Left lung (tissue), 4 donors: ENCODE measurements at regions not wholly inside any gene's neighbourhood (a gene's known extent, or its start where the extent isn't known, plus 50 kb on each side); places are given as distances from the start of the nearest gene placed in this dataset.

Experiments used
- ATAC-seq: fragments of 200-7000 bp; cut with Tn5 transposase; one replicate; pipeline ENCODE4 v1.9.1; 2020; ENCODE audit warnings: moderate library complexity
- DNase-seq, 4 donors: peaks; one replicate each; pipeline ENCODE4 v3.0.0-alpha.2; 2013 to 2020
- H3K27ac ChIP-seq, 2 donors: fragments of 200-600 bp; sonication (generic) in 1 of 2; one replicate each; pipeline versions ENCODE4 v1.5.0 to v1.8.0; 2020 to 2021
- H3K27me3 ChIP-seq, 2 donors: fragments of 200-600 bp; sonication (generic) in 1 of 2; one replicate each; pipeline versions ENCODE4 v1.5.0 to v1.8.0; 2020 to 2021
- H3K36me3 ChIP-seq, 2 donors: fragments of 200-600 bp; sonication (generic) in 1 of 2; one replicate each; pipeline versions ENCODE4 v1.5.0 to v1.8.0; 2020 to 2021
- H3K4me1 ChIP-seq, 2 donors: fragments of 200-600 bp; one replicate each; pipeline ENCODE4 v1.8.0; 2021
- H3K4me3 ChIP-seq, 2 donors: fragments of 200-600 bp; sonication (generic) in 1 of 2; one replicate each; pipeline versions ENCODE4 v1.5.0 to v1.8.0; 2020 to 2021; ENCODE audit warnings: mild to moderate bottlenecking in 1 of 2
- H3K9me3 ChIP-seq, 2 donors: fragments of 200-600 bp; sonication (generic) in 1 of 2; one replicate each; pipeline versions ENCODE4 v1.5.0 to v1.8.0; 2020 to 2021
- intact Hi-C, 2 donors: fragments of 100-400 bp; cut with DNase I; formaldehyde crosslinking; loops; one replicate each; pipeline versions ENCODE4 v1.11.2 to v1.14.2; 2022
- TF ChIP-seq, protein P1 (sequence below), 2 donors: fragments of 200-600 bp; sonication (generic) in 1 of 2; IDR thresholded peaks; one replicate each; pipeline versions ENCODE4 v1.5.0 to v1.8.0; 2021; ENCODE audit warnings: antibody characterized with exemption in 2 of 2
- donor health status: DM: no; HTN: yes; CAD: no.
- donor health status: DM: no; HTN: no; CAD: no.

DNA sequence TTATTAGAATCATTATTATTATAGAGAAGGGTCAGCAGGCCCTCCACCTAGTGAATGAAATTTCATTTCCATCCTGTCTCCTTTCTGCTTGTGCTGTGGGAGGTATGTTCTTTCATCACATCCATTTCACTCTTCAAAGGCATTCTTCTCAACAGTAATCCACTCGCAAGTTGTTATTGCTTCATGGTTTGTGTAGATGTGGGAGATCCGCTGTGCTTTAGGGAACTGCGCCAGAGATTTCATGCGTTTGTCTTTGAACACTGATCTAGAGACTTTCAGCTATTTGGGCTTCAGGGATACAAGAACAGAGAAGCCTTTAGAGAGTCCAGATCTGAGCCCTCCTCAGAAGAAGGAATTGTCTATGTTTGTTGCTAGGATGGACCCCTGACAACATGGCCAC, 53.5 kb upstream of the PUDP start:
- DNase-seq, result no peak

DNA sequence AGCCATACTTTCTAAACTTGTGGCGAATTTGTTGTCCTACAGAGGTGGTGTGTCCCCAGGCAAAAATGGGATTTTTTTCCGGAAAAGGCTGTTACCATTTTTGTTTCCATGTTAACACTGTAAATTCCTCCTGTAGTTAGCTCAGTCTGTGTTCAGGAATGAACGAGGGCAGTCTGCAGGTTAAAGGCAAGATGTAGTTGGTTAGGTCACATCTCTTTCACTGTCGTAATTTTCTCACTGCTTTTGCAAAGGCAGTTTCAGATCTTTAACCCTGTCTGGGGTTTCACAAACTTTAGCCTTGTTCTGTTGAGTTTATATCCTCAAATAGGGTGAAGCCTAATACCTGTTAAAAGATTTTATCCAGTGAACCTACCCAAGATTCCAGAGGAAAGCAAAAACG, 50.5 kb upstream of the PUDP start:
- ATAC-seq (no peak), DNase-seq (no peak)
- no peak overlapping the region for H3K27ac ChIP-seq
- no peaks in the 10 kb centered on the region for H3K9me3 ChIP-seq
- intact Hi-C loops, result no loop called here
- no peaks in the 10 kb centered on the region for H3K36me3 ChIP-seq
- TF ChIP-seq, protein P1, sequence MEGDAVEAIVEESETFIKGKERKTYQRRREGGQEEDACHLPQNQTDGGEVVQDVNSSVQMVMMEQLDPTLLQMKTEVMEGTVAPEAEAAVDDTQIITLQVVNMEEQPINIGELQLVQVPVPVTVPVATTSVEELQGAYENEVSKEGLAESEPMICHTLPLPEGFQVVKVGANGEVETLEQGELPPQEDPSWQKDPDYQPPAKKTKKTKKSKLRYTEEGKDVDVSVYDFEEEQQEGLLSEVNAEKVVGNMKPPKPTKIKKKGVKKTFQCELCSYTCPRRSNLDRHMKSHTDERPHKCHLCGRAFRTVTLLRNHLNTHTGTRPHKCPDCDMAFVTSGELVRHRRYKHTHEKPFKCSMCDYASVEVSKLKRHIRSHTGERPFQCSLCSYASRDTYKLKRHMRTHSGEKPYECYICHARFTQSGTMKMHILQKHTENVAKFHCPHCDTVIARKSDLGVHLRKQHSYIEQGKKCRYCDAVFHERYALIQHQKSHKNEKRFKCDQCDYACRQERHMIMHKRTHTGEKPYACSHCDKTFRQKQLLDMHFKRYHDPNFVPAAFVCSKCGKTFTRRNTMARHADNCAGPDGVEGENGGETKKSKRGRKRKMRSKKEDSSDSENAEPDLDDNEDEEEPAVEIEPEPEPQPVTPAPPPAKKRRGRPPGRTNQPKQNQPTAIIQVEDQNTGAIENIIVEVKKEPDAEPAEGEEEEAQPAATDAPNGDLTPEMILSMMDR (IDR thresholded peaks at IDR 0.05), result no peak
- H3K4me1 ChIP-seq, result no peaks in the 10 kb centered on the region
- H3K4me3 ChIP-seq, result no peak overlapping the region
- H3K27me3 ChIP-seq, result no peaks in the 10 kb centered on the region

More for the DNA sequence above, 53.5 kb upstream of the PUDP start:
- no peaks in the 10 kb centered on the region for H3K36me3 ChIP-seq
- no peaks in the 10 kb centered on the region for H3K27me3 ChIP-seq
- H3K4me3 ChIP-seq, result no peak overlapping the region
- intact Hi-C loops, result no loop called here
- TF ChIP-seq, protein P1 (IDR thresholded peaks at IDR 0.05), result no peak
- ATAC-seq, result no peak
- no peaks in the 10 kb centered on the region for H3K9me3 ChIP-seq
- H3K4me1 ChIP-seq, result no peaks in the 10 kb centered on the region
- no peak overlapping the region for H3K27ac ChIP-seq
